ENCODE measurements at regions not wholly inside any gene's neighbourhood (a gene's known extent, or its start where the extent isn't known, plus 50 kb on each side); places are given as distances from the start of the nearest gene placed in this dataset.

DNA sequence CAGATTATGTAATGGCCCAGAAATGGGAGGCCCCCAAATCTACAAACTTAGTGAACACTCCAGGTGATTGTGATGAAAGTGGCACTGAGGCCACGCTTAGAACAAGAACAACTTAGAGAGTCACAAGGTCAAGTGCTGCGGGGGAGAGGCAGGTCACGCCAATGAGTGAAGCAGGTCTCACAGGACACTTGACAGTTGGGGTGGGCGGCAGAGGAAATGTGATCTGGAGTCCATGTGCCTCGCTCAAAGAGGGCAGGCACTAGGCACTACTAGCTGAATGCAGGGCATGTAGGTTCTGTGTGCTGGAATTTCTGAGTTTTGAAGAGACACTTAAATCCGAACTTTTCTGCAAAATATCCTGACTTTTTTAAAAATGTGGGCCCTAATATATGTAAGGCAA, 193.2 kb upstream of the RORB start:
- no peak overlapping the region for H3K4me3 ChIP-seq (ENCODE audit: low read depth, low read length)
- TF ChIP-seq, protein P1, sequence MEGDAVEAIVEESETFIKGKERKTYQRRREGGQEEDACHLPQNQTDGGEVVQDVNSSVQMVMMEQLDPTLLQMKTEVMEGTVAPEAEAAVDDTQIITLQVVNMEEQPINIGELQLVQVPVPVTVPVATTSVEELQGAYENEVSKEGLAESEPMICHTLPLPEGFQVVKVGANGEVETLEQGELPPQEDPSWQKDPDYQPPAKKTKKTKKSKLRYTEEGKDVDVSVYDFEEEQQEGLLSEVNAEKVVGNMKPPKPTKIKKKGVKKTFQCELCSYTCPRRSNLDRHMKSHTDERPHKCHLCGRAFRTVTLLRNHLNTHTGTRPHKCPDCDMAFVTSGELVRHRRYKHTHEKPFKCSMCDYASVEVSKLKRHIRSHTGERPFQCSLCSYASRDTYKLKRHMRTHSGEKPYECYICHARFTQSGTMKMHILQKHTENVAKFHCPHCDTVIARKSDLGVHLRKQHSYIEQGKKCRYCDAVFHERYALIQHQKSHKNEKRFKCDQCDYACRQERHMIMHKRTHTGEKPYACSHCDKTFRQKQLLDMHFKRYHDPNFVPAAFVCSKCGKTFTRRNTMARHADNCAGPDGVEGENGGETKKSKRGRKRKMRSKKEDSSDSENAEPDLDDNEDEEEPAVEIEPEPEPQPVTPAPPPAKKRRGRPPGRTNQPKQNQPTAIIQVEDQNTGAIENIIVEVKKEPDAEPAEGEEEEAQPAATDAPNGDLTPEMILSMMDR (IDR thresholded peaks at IDR 0.05; ENCODE audit: borderline replicate concordance, insufficient read depth, low read depth, low read length), result no peak

DNA sequence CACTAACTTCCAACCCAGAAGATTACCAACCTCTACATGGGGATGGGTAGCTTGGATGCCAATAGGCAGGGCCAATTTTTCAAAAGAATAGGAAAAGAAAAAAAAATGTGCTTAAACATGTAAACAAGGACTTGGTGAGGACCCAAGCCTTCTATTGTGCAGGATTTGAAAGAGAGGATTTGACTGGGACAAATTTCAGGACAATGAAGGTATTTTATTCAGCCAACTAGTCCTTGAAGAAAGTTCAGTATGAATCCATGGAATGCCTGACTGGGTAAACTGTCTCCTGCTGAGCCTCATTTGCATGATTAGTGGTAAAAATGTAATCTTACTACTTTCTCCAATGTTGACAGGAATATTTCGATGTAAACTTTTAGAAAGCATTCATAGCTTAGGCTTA, 192.5 kb upstream of the RORB start:
- TF ChIP-seq, protein P1 (IDR thresholded peaks at IDR 0.05; ENCODE audit: borderline replicate concordance, insufficient read depth, low read depth, low read length), result no peak
- H3K4me3 ChIP-seq (ENCODE audit: low read depth, low read length), result no peak overlapping the region

DNA sequence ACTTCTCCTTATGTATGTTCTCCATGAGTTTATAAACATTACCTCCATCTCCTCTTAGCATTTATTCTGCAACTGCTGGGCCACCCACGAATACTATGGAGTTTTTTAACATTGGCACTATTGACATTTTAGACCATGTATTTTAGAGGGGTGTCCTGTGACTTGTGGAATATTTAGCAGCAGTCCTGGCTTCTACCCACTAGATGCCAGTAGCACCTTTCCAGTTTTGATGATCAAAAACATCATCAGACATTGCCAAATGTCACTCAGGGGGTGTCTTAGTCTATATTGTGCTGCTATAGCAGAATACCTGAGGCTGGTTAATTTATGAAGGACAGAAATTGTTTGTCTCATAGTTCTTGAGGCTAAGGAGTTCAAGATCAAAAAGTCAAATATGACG, 187.5 kb upstream of the RORB start:
- TF ChIP-seq, protein P1 (IDR thresholded peaks at IDR 0.05; ENCODE audit: borderline replicate concordance, insufficient read depth, low read depth, low read length), result no peak
- H3K4me3 ChIP-seq (ENCODE audit: low read depth, low read length), result no peak overlapping the region

DNA sequence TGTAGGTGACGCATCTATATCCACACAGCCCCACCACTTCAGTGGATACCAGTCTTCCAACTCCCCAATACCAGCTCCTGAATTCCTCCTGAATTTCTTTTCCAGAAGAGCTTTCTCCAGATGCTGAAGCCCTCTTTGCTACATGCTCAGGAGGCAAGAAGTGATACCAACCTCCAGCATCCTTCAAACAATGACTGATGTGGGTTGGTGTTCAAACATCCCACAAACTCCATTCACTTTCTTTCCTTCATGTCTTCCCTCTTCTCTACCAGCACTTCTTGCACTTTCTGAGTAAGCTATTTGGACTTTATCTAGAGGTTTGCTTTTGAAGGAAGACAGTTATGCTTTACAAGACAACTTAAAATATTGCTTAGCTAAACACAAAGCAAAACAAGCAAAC, 179.9 kb upstream of the RORB start:
- TF ChIP-seq, protein P1 (IDR thresholded peaks at IDR 0.05; ENCODE audit: borderline replicate concordance, insufficient read depth, low read depth, low read length), result no peak
- H3K4me3 ChIP-seq (ENCODE audit: low read depth, low read length), result no peak overlapping the region

DNA sequence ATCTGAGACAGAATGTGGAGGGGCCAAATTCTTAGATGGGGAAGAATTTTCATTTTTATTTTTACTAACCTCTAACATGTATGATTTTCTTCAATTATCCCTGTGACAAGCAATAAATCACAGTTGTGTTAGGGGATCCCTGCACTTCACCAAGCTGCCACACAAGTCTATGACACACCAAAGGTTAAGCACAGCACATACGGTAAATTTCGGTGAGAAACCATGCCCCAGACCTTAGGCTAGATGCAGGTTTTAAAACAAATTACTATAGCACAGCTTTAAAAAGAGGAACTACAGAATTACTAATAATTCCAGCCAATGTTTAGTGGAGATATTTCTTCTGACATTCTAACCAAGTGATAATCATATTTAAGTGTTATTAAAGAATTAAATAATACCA, 175.7 kb upstream of the RORB start:
- no peak overlapping the region for H3K4me3 ChIP-seq (ENCODE audit: low read depth, low read length)
- TF ChIP-seq, protein P1 (IDR thresholded peaks at IDR 0.05; ENCODE audit: borderline replicate concordance, insufficient read depth, low read depth, low read length), result no peak

DNA sequence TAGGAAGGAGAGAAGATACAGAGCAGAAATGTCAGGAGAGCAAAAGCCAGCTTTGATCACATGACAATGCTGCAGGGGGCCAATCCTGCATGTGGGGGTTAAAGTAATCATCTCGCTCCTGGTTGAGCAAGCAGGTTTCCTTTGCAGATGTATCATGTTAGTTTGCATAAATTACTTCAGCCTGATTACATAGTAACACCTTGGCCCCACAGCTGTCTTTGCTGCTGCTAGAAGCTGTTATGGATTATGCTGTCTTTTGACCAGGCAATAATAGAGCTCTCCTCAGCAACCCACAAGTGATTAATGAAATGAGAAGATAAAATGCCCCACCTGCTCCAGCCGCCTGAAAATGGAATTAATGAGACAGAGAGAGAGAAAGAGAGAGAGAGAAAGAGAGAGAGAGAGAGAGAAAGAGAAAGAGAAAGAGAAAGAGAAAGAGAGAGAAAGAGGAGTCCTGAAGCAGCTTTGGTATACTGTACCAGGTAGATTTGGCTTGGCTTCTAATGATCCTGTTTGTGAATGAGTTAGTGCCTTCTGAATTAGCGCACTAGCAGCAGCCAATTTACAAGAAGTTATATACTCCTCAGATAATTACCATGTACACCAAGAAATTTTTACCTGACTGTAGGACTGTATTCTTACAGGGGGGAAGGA, 174.3 kb upstream of the RORB start:
- TF ChIP-seq, protein P1 (IDR thresholded peaks at IDR 0.05; ENCODE audit: borderline replicate concordance, insufficient read depth, low read depth, low read length), result no peak
- H3K4me3 ChIP-seq (ENCODE audit: low read depth, low read length), result no peak overlapping the region

DNA sequence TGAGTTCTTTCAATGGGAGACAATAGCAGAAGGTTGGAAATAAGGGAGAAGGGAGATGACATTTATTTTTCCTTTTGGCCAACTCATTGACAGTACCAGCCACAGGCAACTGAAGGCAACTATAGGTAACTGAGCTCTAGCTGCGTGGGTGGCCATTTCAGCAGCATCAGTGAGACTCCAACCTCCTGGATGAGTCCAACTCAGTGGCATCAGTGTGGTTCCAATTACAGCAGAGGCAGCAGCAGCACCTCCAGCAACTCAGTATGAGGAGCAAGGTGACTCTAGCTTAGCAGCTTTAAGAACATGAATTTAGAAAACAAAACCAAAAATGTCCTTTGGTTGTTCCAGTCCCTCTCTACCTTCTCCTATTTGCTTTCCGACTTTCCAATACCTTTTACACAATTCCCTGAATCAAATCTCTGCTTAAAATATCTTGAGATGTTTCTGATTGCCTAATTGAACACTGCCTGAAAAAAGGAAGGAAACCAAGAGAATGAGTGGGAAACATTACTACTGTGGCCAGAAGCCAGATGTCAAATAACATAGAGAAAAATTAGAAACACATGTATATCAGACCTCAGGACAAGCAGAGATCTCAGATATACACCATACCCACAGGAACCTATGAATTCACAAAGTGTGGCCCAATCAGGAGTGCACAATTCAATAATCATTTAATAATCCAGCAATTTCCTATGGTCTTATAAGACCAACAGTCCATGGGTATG, 166.5 kb upstream of the RORB start:
- TF ChIP-seq, protein P1 (IDR thresholded peaks at IDR 0.05; ENCODE audit: borderline replicate concordance, insufficient read depth, low read depth, low read length), result no peak
- H3K4me3 ChIP-seq (ENCODE audit: low read depth, low read length), result no peak overlapping the region

Data from GM12875 (cell line).